ENCODE measurements at regions not wholly inside any gene's neighbourhood (a gene's known extent, or its start where the extent isn't known, plus 50 kb on each side); places are given as distances from the start of the nearest gene placed in this dataset.

- CTCF ChIA-PET (ENCODE audit: partially characterized antibody) = interaction anchor here (1.0 kb wide), 1 partner anchor 72 kb away, joined by 3 read pairs; no protein-coding TSS in a partner anchor
- WGBS, 2 experiments (ENCODE audit: extremely low coverage in 1 of 2, insufficient coverage in 1 of 2, insufficient read length in 1 of 2, insufficient replicate concordance in 2 of 2, low coverage in 1 of 2, low lambda C conversion rate in 2 of 2, missing lambda C conversion rate in 1 of 2) = 83% methylated on average over 2 of the region's 2 CpGs; no CpG with 5 or more reads in 1 of the 2 experiments
Measured at GRCh38 chr3:170656284-170656683, 70.4 kb upstream of the SLC7A14 start.

More at GRCh38 chr3:170656284-170656683, 70.4 kb upstream of the SLC7A14 start:
- Histone ChIP-seq H3K4me3 (ENCODE audit: extremely low read depth in 1 of 4, insufficient read depth in 2 of 4, low read depth in 3 of 4, low read length in 4 of 4) (no peak overlapping the region), H4K8ac (ENCODE audit: extremely low read depth, insufficient read depth, low read length) (no peak overlapping the region), H3K4ac (replicated peaks; ENCODE audit: insufficient read length, low read depth, low read length) (no peak overlapping the region), H2BK5ac (ENCODE audit: low read depth, low read length) (no peak overlapping the region), H2BK12ac (ENCODE audit: low read depth, low read length) (no peak overlapping the region), H3K27ac (ENCODE audit: low read depth, low read length) (no peak overlapping the region), H2BK20ac (ENCODE audit: low read length) (no peak overlapping the region), H3K14ac (ENCODE audit: insufficient read length) (no peak overlapping the region), H3K4me2 (ENCODE audit: insufficient read depth in 1 of 2, low read depth in 2 of 2, low read length in 2 of 2) (no peak overlapping the region), H3K9me3 (ENCODE audit: insufficient read depth in 2 of 2, low read depth in 1 of 2, low read length in 1 of 2) (no peaks in the 10 kb centered on the region), H3K9ac (replicated peaks in 1 of 4; ENCODE audit: extremely low read depth in 1 of 4, low read depth in 3 of 4, low read length in 3 of 4) (no peak overlapping the region), H3K27me3 (replicated peaks in 1 of 4; ENCODE audit: control insufficient read depth in 3 of 4, extremely low read depth in 1 of 4, insufficient read depth in 3 of 4, low read length in 3 of 4) (no peaks in the 10 kb centered on the region), H4K5ac (ENCODE audit: insufficient read length, low read depth, low read length) (no peak overlapping the region), H3K79me1 (ENCODE audit: low read depth, low read length) (no peaks in the 10 kb centered on the region), H3K23ac (ENCODE audit: insufficient read length) (no peak overlapping the region), H2BK120ac (replicated peaks; ENCODE audit: low read depth, low read length) (no peak overlapping the region), H3K36me3 (ENCODE audit: control insufficient read depth in 2 of 4, insufficient read depth in 4 of 4, low read length in 3 of 4) (no peaks in the 10 kb centered on the region), H2BK15ac (ENCODE audit: low read length) (no peak overlapping the region), H2AFZ (ENCODE audit: low read length) (no peak overlapping the region), H3K4me1 (replicated peaks in 1 of 4; ENCODE audit: control insufficient read depth in 3 of 4, insufficient read depth in 4 of 4, low read length in 3 of 4) (no peaks in the 10 kb centered on the region), H3K56ac (replicated peaks; ENCODE audit: insufficient read length, low read depth, low read length) (no peak overlapping the region), H2AK5ac (ENCODE audit: low read depth, low read length) (no peak overlapping the region), H4K20me1 (replicated peaks in 1 of 2; ENCODE audit: control insufficient read depth in 1 of 2, insufficient read depth in 2 of 2, low read length in 2 of 2) (no peaks in the 10 kb centered on the region), H3K79me2 (ENCODE audit: control insufficient read depth in 1 of 2, insufficient read depth in 2 of 2, low read length in 2 of 2) (no peaks in the 10 kb centered on the region), H3K23me2 (ENCODE audit: low read depth, low read length) (no peaks in the 10 kb centered on the region; the same call in 1 of the 2 replicates), H4K91ac (replicated peaks; ENCODE audit: insufficient read length, low read length) (no peak overlapping the region), H3K18ac (ENCODE audit: extremely low read depth, low read length) (no peak overlapping the region)
- no peak for FAIRE-seq
- no peak for TF ChIP-seq CTBP2 (IDR thresholded peaks at IDR 0.05; ENCODE audit: borderline replicate concordance, insufficient read depth, insufficient read length, low read length)
- no peak for TF ChIP-seq CHD1 (IDR thresholded peaks at IDR 0.05; ENCODE audit: low read depth, low read length)
- no peak for TF ChIP-seq FOSL1 (IDR thresholded peaks at IDR 0.05; ENCODE audit: insufficient read depth, low read depth, low read length)
- TF ChIP-seq ATF2 (IDR thresholded peaks at IDR 0.05; ENCODE audit: low read length) = no peak
- TF ChIP-seq SIX5 (IDR thresholded peaks at IDR 0.05; ENCODE audit: low read depth, low read length) = no peak
- no peak for TF ChIP-seq PHF8 (conservative IDR thresholded peaks at IDR 0.05; ENCODE audit: low read depth, low read length)
- TF ChIP-seq RAD21 (IDR thresholded peaks at IDR 0.05 in 1 of 2, conservative IDR thresholded peaks at IDR 0.05 in 1 of 2; ENCODE audit: low read depth in 2 of 2, low read length in 2 of 2) = no peak
- TF ChIP-seq TEAD4 (IDR thresholded peaks at IDR 0.05; ENCODE audit: low read depth, low read length) = no peak
- no peak for TF ChIP-seq SP2 (IDR thresholded peaks at IDR 0.05; ENCODE audit: low read length)
- TF ChIP-seq USF2 (IDR thresholded peaks at IDR 0.05; ENCODE audit: low read length) = no peak
- no peak for TF ChIP-seq KDM1A (IDR thresholded peaks at IDR 0.05; ENCODE audit: borderline replicate concordance, low read length)
- TF ChIP-seq CBX8 (IDR thresholded peaks at IDR 0.05; ENCODE audit: borderline replicate concordance, low read depth, low read length) = no peak
- POLR2A ChIA-PET (ENCODE audit: partially characterized antibody) = no interaction called here
- no peak for DNase-seq (ENCODE audit: low read depth in 1 of 2, low spot score in 2 of 2)
